K562 (cell line): ENCODE measurements at regions not wholly inside any gene's neighbourhood (a gene's known extent, or its start where the extent isn't known, plus 50 kb on each side); places are given as distances from the start of the nearest gene placed in this dataset.

ENCODE experiments used
- AFF1 ChIP-seq, 2 experiments: fragments of 450-650 bp; IDR thresholded peaks; 2 replicates each; pipeline ENCODE4 v1.6.1; 2018; ENCODE audit warnings: mild to moderate bottlenecking in 2 of 2, low read depth in 1 of 2; ENCODE audit not compliant: partially characterized antibody in 2 of 2
- CHAMP1 ChIP-seq: fragments of 450-650 bp; IDR thresholded peaks from 2 replicates; pipeline ENCODE4 v1.6.1; 2016; ENCODE audit warnings: mild to moderate bottlenecking
- CREM ChIP-seq: IDR thresholded peaks from 2 replicates; pipeline ENCODE4 v1.6.1; 2014; ENCODE audit warnings: antibody characterized with exemption, low read depth
- GABPB1 ChIP-seq: sonication (generic); formaldehyde crosslinking; IDR thresholded peaks from 2 replicates; pipeline ENCODE4 v1.8.0; 2022; ENCODE audit warnings: mild to moderate bottlenecking, missing genetic modification reagents
- KHSRP ChIP-seq: fragments of 450-650 bp; IDR thresholded peaks from 2 replicates; pipeline ENCODE4 v1.6.1; 2017

- TF ChIP-seq CHAMP1 (no peak), GABPB1 (CRISPR knock-in tag) (no peak), KHSRP (no peak), CREM (no peak), AFF1 (IDR thresholded peaks at IDR 0.05; ENCODE audit: low read depth in 1 of 2, partially characterized antibody in 2 of 2) (no peak)
These were observed 87.9 kb downstream of the ATP23 start (continued) for GRCh38 chr12:58029260-58029659.
